H1 (cell line): ENCODE measurements at regions not wholly inside any gene's neighbourhood (a gene's known extent, or its start where the extent isn't known, plus 50 kb on each side); places are given as distances from the start of the nearest gene placed in this dataset.

ENCODE experiments used
- CHD1 ChIP-seq: IDR thresholded peaks from 2 replicates; pipeline ENCODE4 v1.6.1; 2012; ENCODE audit warnings: low read depth, low read length, improper control_type of control experiment
- CREB1 ChIP-seq: IDR thresholded peaks from 2 replicates; pipeline ENCODE4 v1.6.1; 2012; ENCODE audit warnings: inconsistent platforms
- CTBP2 ChIP-seq: IDR thresholded peaks from 2 replicates; pipeline ENCODE4 v1.7.0; 2011; ENCODE audit warnings: borderline replicate concordance, mild to moderate bottlenecking, moderate library complexity, mixed read lengths, low read length; ENCODE audit not compliant: insufficient read depth, insufficient read length
- EGR1 ChIP-seq: IDR thresholded peaks from 2 replicates; pipeline ENCODE4 v1.6.1; 2011; ENCODE audit warnings: low read depth, low read length, borderline replicate concordance
- NRF1 ChIP-seq: IDR thresholded peaks from 2 replicates; pipeline ENCODE4 v1.6.1; 2011; ENCODE audit warnings: mild to moderate bottlenecking, low read depth, low read length, improper control_type of control experiment
- POLR2AphosphoS5 ChIP-seq: IDR thresholded peaks from 2 replicates; pipeline ENCODE4 v1.6.1; 2011; ENCODE audit warnings: low read depth, low read length
- RFX5 ChIP-seq: IDR thresholded peaks from 2 replicates; pipeline ENCODE4 v1.6.1; 2011; ENCODE audit warnings: low read depth, low read length, improper control_type of control experiment, borderline replicate concordance
- RNF2 ChIP-seq: fragments of 200-900, 300-1000 bp; sonication (generic); IDR thresholded peaks from 2 replicates; pipeline ENCODE4 v1.7.1; 2016; ENCODE audit warnings: borderline replicate concordance, low read depth, mild to moderate bottlenecking, antibody characterized with exemption, low read length; ENCODE audit not compliant: poor library complexity, severe bottlenecking; ENCODE audit errors: missing control alignments
- SIN3A ChIP-seq, 2 experiments: IDR thresholded peaks in 1 of 2; conservative IDR thresholded peaks in 1 of 2; 2 replicates each; pipeline ENCODE4 v1.6.1; 2011 to 2012; ENCODE audit warnings: low read length in 2 of 2, improper control_type of control experiment in 1 of 2, low read depth in 1 of 2, mild to moderate bottlenecking in 1 of 2
- SP2 ChIP-seq: IDR thresholded peaks from 2 replicates; pipeline ENCODE4 v1.6.1; 2012; ENCODE audit warnings: mild to moderate bottlenecking, low read length, inconsistent platforms
- TBP ChIP-seq: IDR thresholded peaks from 2 replicates; pipeline ENCODE4 v1.6.1; 2011; ENCODE audit warnings: low read depth, low read length, improper control_type of control experiment
- TCF12 ChIP-seq: IDR thresholded peaks from 2 replicates; pipeline ENCODE4 v1.6.1; 2011; ENCODE audit warnings: low read depth, mild to moderate bottlenecking, low read length
- TF ChIP-seq, protein P1 (sequence below): fragments of 300-600 bp; sonication (generic); IDR thresholded peaks from 2 replicates; pipeline ENCODE4 v1.7.1; 2012; ENCODE audit warnings: low read length, moderate library complexity, mild to moderate bottlenecking, inconsistent platforms; ENCODE audit not compliant: insufficient replicate concordance

DNA sequence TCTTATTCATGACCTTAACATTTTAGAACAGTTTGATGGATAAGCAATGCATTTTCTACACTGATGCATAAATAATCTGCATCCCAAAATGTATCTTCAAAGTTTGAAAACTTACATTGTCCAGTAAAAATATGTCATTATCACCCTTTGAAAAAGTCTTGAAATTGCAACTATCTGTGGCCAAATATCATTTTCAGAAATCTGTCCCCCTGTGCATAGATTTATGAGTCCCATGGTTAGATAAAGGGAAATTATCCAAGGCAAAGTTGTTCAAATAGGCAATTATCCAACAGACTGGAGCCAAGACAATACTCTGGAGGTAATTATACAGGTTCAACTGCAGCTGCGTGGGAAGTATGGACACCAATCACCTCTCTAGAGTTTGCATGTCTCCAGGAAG is 182.5 kb upstream of the INTU start (continued):
- TF ChIP-seq, protein P1, sequence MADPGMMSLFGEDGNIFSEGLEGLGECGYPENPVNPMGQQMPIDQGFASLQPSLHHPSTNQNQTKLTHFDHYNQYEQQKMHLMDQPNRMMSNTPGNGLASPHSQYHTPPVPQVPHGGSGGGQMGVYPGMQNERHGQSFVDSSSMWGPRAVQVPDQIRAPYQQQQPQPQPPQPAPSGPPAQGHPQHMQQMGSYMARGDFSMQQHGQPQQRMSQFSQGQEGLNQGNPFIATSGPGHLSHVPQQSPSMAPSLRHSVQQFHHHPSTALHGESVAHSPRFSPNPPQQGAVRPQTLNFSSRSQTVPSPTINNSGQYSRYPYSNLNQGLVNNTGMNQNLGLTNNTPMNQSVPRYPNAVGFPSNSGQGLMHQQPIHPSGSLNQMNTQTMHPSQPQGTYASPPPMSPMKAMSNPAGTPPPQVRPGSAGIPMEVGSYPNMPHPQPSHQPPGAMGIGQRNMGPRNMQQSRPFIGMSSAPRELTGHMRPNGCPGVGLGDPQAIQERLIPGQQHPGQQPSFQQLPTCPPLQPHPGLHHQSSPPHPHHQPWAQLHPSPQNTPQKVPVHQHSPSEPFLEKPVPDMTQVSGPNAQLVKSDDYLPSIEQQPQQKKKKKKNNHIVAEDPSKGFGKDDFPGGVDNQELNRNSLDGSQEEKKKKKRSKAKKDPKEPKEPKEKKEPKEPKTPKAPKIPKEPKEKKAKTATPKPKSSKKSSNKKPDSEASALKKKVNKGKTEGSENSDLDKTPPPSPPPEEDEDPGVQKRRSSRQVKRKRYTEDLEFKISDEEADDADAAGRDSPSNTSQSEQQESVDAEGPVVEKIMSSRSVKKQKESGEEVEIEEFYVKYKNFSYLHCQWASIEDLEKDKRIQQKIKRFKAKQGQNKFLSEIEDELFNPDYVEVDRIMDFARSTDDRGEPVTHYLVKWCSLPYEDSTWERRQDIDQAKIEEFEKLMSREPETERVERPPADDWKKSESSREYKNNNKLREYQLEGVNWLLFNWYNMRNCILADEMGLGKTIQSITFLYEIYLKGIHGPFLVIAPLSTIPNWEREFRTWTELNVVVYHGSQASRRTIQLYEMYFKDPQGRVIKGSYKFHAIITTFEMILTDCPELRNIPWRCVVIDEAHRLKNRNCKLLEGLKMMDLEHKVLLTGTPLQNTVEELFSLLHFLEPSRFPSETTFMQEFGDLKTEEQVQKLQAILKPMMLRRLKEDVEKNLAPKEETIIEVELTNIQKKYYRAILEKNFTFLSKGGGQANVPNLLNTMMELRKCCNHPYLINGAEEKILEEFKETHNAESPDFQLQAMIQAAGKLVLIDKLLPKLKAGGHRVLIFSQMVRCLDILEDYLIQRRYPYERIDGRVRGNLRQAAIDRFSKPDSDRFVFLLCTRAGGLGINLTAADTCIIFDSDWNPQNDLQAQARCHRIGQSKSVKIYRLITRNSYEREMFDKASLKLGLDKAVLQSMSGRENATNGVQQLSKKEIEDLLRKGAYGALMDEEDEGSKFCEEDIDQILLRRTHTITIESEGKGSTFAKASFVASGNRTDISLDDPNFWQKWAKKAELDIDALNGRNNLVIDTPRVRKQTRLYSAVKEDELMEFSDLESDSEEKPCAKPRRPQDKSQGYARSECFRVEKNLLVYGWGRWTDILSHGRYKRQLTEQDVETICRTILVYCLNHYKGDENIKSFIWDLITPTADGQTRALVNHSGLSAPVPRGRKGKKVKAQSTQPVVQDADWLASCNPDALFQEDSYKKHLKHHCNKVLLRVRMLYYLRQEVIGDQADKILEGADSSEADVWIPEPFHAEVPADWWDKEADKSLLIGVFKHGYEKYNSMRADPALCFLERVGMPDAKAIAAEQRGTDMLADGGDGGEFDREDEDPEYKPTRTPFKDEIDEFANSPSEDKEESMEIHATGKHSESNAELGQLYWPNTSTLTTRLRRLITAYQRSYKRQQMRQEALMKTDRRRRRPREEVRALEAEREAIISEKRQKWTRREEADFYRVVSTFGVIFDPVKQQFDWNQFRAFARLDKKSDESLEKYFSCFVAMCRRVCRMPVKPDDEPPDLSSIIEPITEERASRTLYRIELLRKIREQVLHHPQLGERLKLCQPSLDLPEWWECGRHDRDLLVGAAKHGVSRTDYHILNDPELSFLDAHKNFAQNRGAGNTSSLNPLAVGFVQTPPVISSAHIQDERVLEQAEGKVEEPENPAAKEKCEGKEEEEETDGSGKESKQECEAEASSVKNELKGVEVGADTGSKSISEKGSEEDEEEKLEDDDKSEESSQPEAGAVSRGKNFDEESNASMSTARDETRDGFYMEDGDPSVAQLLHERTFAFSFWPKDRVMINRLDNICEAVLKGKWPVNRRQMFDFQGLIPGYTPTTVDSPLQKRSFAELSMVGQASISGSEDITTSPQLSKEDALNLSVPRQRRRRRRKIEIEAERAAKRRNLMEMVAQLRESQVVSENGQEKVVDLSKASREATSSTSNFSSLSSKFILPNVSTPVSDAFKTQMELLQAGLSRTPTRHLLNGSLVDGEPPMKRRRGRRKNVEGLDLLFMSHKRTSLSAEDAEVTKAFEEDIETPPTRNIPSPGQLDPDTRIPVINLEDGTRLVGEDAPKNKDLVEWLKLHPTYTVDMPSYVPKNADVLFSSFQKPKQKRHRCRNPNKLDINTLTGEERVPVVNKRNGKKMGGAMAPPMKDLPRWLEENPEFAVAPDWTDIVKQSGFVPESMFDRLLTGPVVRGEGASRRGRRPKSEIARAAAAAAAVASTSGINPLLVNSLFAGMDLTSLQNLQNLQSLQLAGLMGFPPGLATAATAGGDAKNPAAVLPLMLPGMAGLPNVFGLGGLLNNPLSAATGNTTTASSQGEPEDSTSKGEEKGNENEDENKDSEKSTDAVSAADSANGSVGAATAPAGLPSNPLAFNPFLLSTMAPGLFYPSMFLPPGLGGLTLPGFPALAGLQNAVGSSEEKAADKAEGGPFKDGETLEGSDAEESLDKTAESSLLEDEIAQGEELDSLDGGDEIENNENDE = no peak
- TF ChIP-seq RFX5 (no peak), POLR2AphosphoS5 (no peak), CTBP2 (no peak), EGR1 (no peak), NRF1 (no peak), RNF2 (no peak), CREB1 (no peak), SIN3A (conservative IDR thresholded peaks at IDR 0.05 in 1 of 2, IDR thresholded peaks at IDR 0.05 in 1 of 2; ENCODE audit: low read depth in 1 of 2, low read length in 2 of 2) (no peak), SP2 (no peak), CHD1 (no peak), TBP (no peak), TCF12 (no peak)
